ENCODE measurements at regions not wholly inside any gene's neighbourhood (a gene's known extent, or its start where the extent isn't known, plus 50 kb on each side); places are given as distances from the start of the nearest gene placed in this dataset.

- TF ChIP-seq CTCF (IDR thresholded peaks at IDR 0.05; ENCODE audit: borderline replicate concordance, extremely low read depth, low read length, poor library complexity, severe bottlenecking) (no peak), EZH2 (IDR thresholded peaks at IDR 0.05; ENCODE audit: borderline replicate concordance, low read depth, low read length, severe bottlenecking) (no peak)
Observed at GRCh38 chr2:238765590-238765989, 82.3 kb upstream of the TWIST2 start.

Measured in DND-41 (cell line).